HCT116 (cell line): ENCODE measurements at regions not wholly inside any gene's neighbourhood (a gene's known extent, or its start where the extent isn't known, plus 50 kb on each side); places are given as distances from the start of the nearest gene placed in this dataset.

Experiments
- ATAC-seq: fragments of 200-7000 bp; cut with Tn5 transposase; 2 replicates; pipeline ENCODE4 v1.9.1; 2020; ENCODE audit warnings: mild to moderate bottlenecking, moderate library complexity
- BruUV-seq: library from RNA; stranded (reverse); fragments of 400-500 nt; replicated peaks from 2 replicates; lab custom pipeline; 2021; lab: Mats Ljungman, UMichigan
- CTCF ChIA-PET: fragments of 300-600 bp; sonication (Branson Sonifier 250); formaldehyde crosslinking; loops from one replicate; lab custom pipeline; 2021; ENCODE audit warnings: antibody characterized with exemption; lab: Charles Lee
- POLR2A ChIA-PET: fragments of 300-600, 350-600 bp; sonication (Branson Sonifier 250); formaldehyde crosslinking; loops from one replicate; lab custom pipeline; 2021; ENCODE audit warnings: antibody characterized with exemption; lab: Charles Lee
- RAD21 ChIA-PET, 2 experiments: fragments of 300-600 bp; sonication (Branson Sonifier 250); formaldehyde crosslinking; loops; one replicate each; lab custom pipeline; 2023; ENCODE audit warnings: low total read pairs in 2 of 2; ENCODE audit not compliant: uncharacterized antibody in 2 of 2, unreplicated experiment in 2 of 2, low non-redundant PET in 1 of 2; lab: Charles Lee
- DNase-seq: peaks from one replicate; pipeline ENCODE4 v3.0.0-alpha.2; 2010; ENCODE audit warnings: low read depth, low spot score
- H2AFZ ChIP-seq: fragments of 200-600 bp; shearing (Covaris generic), sonication (generic); 2 replicates; pipeline ENCODE4 v1.6.1; 2017; ENCODE audit warnings: low read depth, mixed run types, mixed read lengths, antibody characterized with exemption, low read length; ENCODE audit not compliant: poor library complexity, severe bottlenecking
- H3K27ac ChIP-seq: 2 replicates; pipeline ENCODE4 v1.5.1; 2012; ENCODE audit warnings: low read depth, low read length
- H3K27me3 ChIP-seq: fragments of 200-600 bp; sonication (generic); 2 replicates; pipeline ENCODE4 v1.6.1; 2016; ENCODE audit warnings: mixed run types, low read length, mixed read lengths; ENCODE audit not compliant: insufficient read depth
- H3K36me3 ChIP-seq, 2 experiments: fragments of 200-500 bp in 1 of 2; fragments of 200-600 bp in 1 of 2; sonication (Bioruptor generic) in 1 of 2; sonication (generic) in 1 of 2; 2 replicates each; pipeline versions ENCODE4 v1.5.1 to v1.6.1; 2014 to 2016; ENCODE audit warnings: low read length in 2 of 2, inconsistent platforms in 1 of 2, mixed read lengths in 1 of 2, mixed run types in 1 of 2; ENCODE audit not compliant: insufficient read depth in 2 of 2, control insufficient read depth in 1 of 2
- H3K4me1 ChIP-seq, 2 experiments: fragments of 200-600 bp in 1 of 2; sonication (generic) in 1 of 2; 2 replicates each; pipeline versions ENCODE4 v1.5.1 to v1.6.1; 2012 to 2017; ENCODE audit warnings: low read length in 2 of 2, inconsistent platforms in 1 of 2, mild to moderate bottlenecking in 1 of 2, mixed read lengths in 1 of 2, mixed run types in 1 of 2, moderate library complexity in 1 of 2; ENCODE audit not compliant: insufficient read depth in 2 of 2, control insufficient read depth in 1 of 2
- H3K4me2 ChIP-seq: fragments of 200-600 bp; sonication (generic); 2 replicates; pipeline ENCODE4 v1.6.1; 2017; ENCODE audit warnings: mixed run types, low read length, mixed read lengths
- H3K4me3 ChIP-seq, 2 experiments: fragments of 200-600 bp in 1 of 2; sonication (generic) in 1 of 2; replicated peaks in 1 of 2; 2 replicates each; pipeline ENCODE4 v1.5.1; 2011 to 2016; ENCODE audit warnings: low read length in 2 of 2, control low read depth in 1 of 2, low read depth in 1 of 2, mild to moderate bottlenecking in 1 of 2, mixed read lengths in 1 of 2, mixed run types in 1 of 2
- H3K79me2 ChIP-seq: fragments of 200-600 bp; sonication (generic); 2 replicates; pipeline ENCODE4 v1.6.1; 2017; ENCODE audit warnings: mild to moderate bottlenecking, mixed run types, low read length, moderate library complexity, mixed read lengths; ENCODE audit not compliant: insufficient read depth
- H3K9ac ChIP-seq: fragments of 200-600 bp; sonication (generic); 2 replicates; pipeline ENCODE4 v1.6.1; 2016; ENCODE audit warnings: low read length, mixed read lengths
- H3K9me2 ChIP-seq: fragments of 200-600 bp; sonication (generic), shearing (Covaris generic); 2 replicates; pipeline ENCODE4 v1.6.1; 2017; ENCODE audit warnings: mixed run types, mild to moderate bottlenecking, moderate library complexity; ENCODE audit not compliant: insufficient read depth
- H3K9me3 ChIP-seq, 2 experiments: fragments of 200-500 bp in 1 of 2; fragments of 200-600 bp in 1 of 2; sonication (Bioruptor generic) in 1 of 2; sonication (generic) in 1 of 2; 2 replicates each; pipeline ENCODE4 v1.6.1; 2014 to 2017; ENCODE audit warnings: low read length in 2 of 2, mixed read lengths in 2 of 2, inconsistent platforms in 1 of 2, low read depth in 1 of 2, mild to moderate bottlenecking in 1 of 2, mixed run types in 1 of 2, moderate library complexity in 1 of 2; ENCODE audit not compliant: control insufficient read depth in 1 of 2, insufficient read depth in 1 of 2
- H4K20me1 ChIP-seq: fragments of 200-600 bp; sonication (generic), shearing (Covaris generic); 2 replicates; pipeline ENCODE4 v1.6.1; 2017; ENCODE audit warnings: mixed run types, mild to moderate bottlenecking, moderate library complexity; ENCODE audit not compliant: insufficient read depth
- CEBPB ChIP-seq: IDR thresholded peaks from 2 replicates; pipeline ENCODE4 v1.6.1; 2012; ENCODE audit warnings: low read depth
- ELF1 ChIP-seq: IDR thresholded peaks from 2 replicates; pipeline ENCODE4 v1.6.1; 2012; ENCODE audit warnings: low read depth, borderline replicate concordance
- EZH2phosphoT487 ChIP-seq: fragments of 200-600 bp; IDR thresholded peaks from 2 replicates; pipeline ENCODE4 v1.6.1; 2018; ENCODE audit warnings: antibody characterized with exemption, borderline replicate concordance
- FOSL1 ChIP-seq: IDR thresholded peaks from 2 replicates; pipeline ENCODE4 v1.6.1; 2012; ENCODE audit warnings: low read depth
- POLR2A ChIP-seq: IDR thresholded peaks from 2 replicates; pipeline ENCODE4 v1.7.0; 2011; ENCODE audit warnings: borderline replicate concordance; ENCODE audit not compliant: insufficient read depth, insufficient read length; ENCODE audit errors: extremely low read depth
- RAD21 ChIP-seq: IDR thresholded peaks from 2 replicates; pipeline ENCODE4 v1.6.1; 2012; ENCODE audit warnings: low read depth, mild to moderate bottlenecking
- SIN3A ChIP-seq: IDR thresholded peaks from 2 replicates; pipeline ENCODE4 v1.6.1; 2012; ENCODE audit warnings: low read depth
- SRF ChIP-seq: IDR thresholded peaks from 2 replicates; pipeline ENCODE4 v1.6.1; 2012; ENCODE audit warnings: low read depth
- TCF7L2 ChIP-seq: IDR thresholded peaks from 2 replicates; pipeline ENCODE4 v1.7.0; 2011; ENCODE audit warnings: borderline replicate concordance, inconsistent platforms; ENCODE audit not compliant: insufficient read depth, insufficient read length; ENCODE audit errors: extremely low read depth
- ZBTB33 ChIP-seq: IDR thresholded peaks from 2 replicates; pipeline ENCODE4 v1.6.1; 2011; ENCODE audit warnings: mild to moderate bottlenecking, low read length, moderate library complexity; ENCODE audit not compliant: insufficient replicate concordance; ENCODE audit errors: extremely low read depth
- ZFX ChIP-seq: fragments of 450-650 bp; IDR thresholded peaks from 2 replicates; pipeline ENCODE4 v1.6.1; 2017
- intact Hi-C: fragments of 100-400 bp; cut with micrococcal nuclease; formaldehyde crosslinking; loops from 2 replicates; pipeline ENCODE4 v1.10.0; 2022

- Histone ChIP-seq H3K9ac (no peak overlapping the region), H3K27ac (peak overlapping the region; percentile 22; the same call in 1 of the 2 replicates), H3K79me2 (peaks cover 38% of the 10 kb centered on the region), H3K9me2 (no peaks in the 10 kb centered on the region), H3K4me3 (no peak overlapping the region), H4K20me1 (no peaks in the 10 kb centered on the region), H3K27me3 (no peaks in the 10 kb centered on the region), H3K9me3 (peaks cover 3 to 12% of the 10 kb centered on the region in 2 experiments; a peak in 1 of 4 replicates), H2AFZ (no peak overlapping the region), H3K4me2 (no peak overlapping the region), H3K36me3 (peaks cover 0 to 44% of the 10 kb centered on the region in 2 experiments; a peak in 2 of 4 replicates), H3K4me1 (peaks cover 0 to 11% of the 10 kb centered on the region in 2 experiments; a peak in 2 of 4 replicates)
- intact Hi-C loops: no loop called here
- CTCF ChIA-PET: no interaction called here
- POLR2A ChIA-PET: no interaction called here
- DNase-seq (no peak), ATAC-seq (no peak)
- RAD21 ChIA-PET: no interaction called here
- no peak for TF ChIP-seq RAD21
- BruUV-seq: no TSS peak
Measured at GRCh38 chr3:104323226-104323625, 1043.5 kb upstream of the ALCAM start.

- BruUV-seq: no TSS peak
- ChIA-PET CTCF (no interaction called here), RAD21 (no interaction called here), POLR2A (no interaction called here)
- H3K4me2 ChIP-seq: no peak overlapping the region
- TF ChIP-seq POLR2A: no peak
- no peak for TF ChIP-seq TCF7L2
- TF ChIP-seq ELF1: no peak
- no peak for TF ChIP-seq RAD21
- no peak for TF ChIP-seq FOSL1
- no peak for TF ChIP-seq EZH2phosphoT487
- no peak for TF ChIP-seq CEBPB
- TF ChIP-seq SRF: no peak
- TF ChIP-seq ZFX: no peak
- TF ChIP-seq SIN3A: no peak
- TF ChIP-seq ZBTB33: no peak
- H3K4me3 ChIP-seq: no peak overlapping the region
- no peak overlapping the region for H3K27ac ChIP-seq
- ATAC-seq (no peak), DNase-seq (no peak)
- peaks cover 2% of the 10 kb centered on the region; the same call in 1 of the 2 replicates for H3K79me2 ChIP-seq
- no peak overlapping the region for H2AFZ ChIP-seq
- H4K20me1 ChIP-seq: no peaks in the 10 kb centered on the region
- H3K9ac ChIP-seq: no peak overlapping the region
- H3K36me3 ChIP-seq: peaks cover 0 to 18% of the 10 kb centered on the region in 2 experiments; a peak in 1 of 4 replicates
- no peaks in the 10 kb centered on the region for H3K9me3 ChIP-seq
- no peaks in the 10 kb centered on the region for H3K4me1 ChIP-seq
- no peaks in the 10 kb centered on the region for H3K27me3 ChIP-seq
- no peaks in the 10 kb centered on the region for H3K9me2 ChIP-seq
- intact Hi-C loops: no loop called here
Measured at GRCh38 chr3:104347291-104347690, 1019.4 kb upstream of the ALCAM start.
